B cell (primary cell): ENCODE measurements at regions not wholly inside any gene's neighbourhood (a gene's known extent, or its start where the extent isn't known, plus 50 kb on each side); places are given as distances from the start of the nearest gene placed in this dataset.

Experiments used
- ATAC-seq: fragments of 200-7000 bp; cut with Tn5 transposase; one replicate; pipeline ENCODE4 v1.10.0; 2021; ENCODE audit warnings: low read depth, mild to moderate bottlenecking, moderate number of reproducible peaks, moderate library complexity
- CTCF ChIA-PET: fragments of 350-600 bp; sonication (Branson Sonifier 250); formaldehyde crosslinking; loops from one replicate; lab custom pipeline; 2021; ENCODE audit warnings: antibody characterized with exemption, inconsistent platforms; lab: Charles Lee
- POLR2A ChIA-PET: fragments of 350-600 bp; sonication (Branson Sonifier 250); formaldehyde crosslinking; loops from one replicate; lab custom pipeline; 2021; ENCODE audit warnings: antibody characterized with exemption; lab: Charles Lee
- DNase-seq: peaks from one replicate; pipeline ENCODE4 v3.0.0; 2013
- H2AFZ ChIP-seq: 2 replicates; pipeline ENCODE4 v1.6.1; 2012; ENCODE audit warnings: mild to moderate bottlenecking, low read depth, low read length; ENCODE audit not compliant: insufficient read depth, poor library complexity, severe bottlenecking
- H3K27ac ChIP-seq, 2 donors: 1 replicate in 1 of 2; 2 replicates in 1 of 2; pipeline ENCODE4 v1.5.1; 2012 to 2013; ENCODE audit warnings: low read length in 2 of 2, mild to moderate bottlenecking in 2 of 2, moderate library complexity in 1 of 2
- H3K27me3 ChIP-seq, 4 experiments: fragments of 200-600 bp in 1 of 4; sonication (generic) in 1 of 4; replicated peaks in 1 of 4; 1 replicate in 2 of 4; 2 replicates in 2 of 4; pipeline versions ENCODE4 v1.6.1 to v1.7.0; 2013 to 2016; ENCODE audit warnings: low read length in 3 of 4, mild to moderate bottlenecking in 2 of 4, mixed read lengths in 1 of 4, moderate library complexity in 1 of 4; ENCODE audit not compliant: insufficient read depth in 4 of 4, control insufficient read depth in 3 of 4; ENCODE audit errors: control extremely low read depth in 1 of 4
- H3K36me3 ChIP-seq, 2 experiments: replicated peaks in 1 of 2; 1 replicate in 1 of 2; 2 replicates in 1 of 2; pipeline versions ENCODE4 v1.6.1 to v1.7.1; 2013; ENCODE audit warnings: low read length in 1 of 2; ENCODE audit not compliant: insufficient read depth in 2 of 2, control insufficient read depth in 1 of 2; ENCODE audit errors: control extremely low read depth in 1 of 2, extremely low read depth in 1 of 2
- H3K4me1 ChIP-seq, 2 donors: fragments of 200-600 bp in 1 of 2; sonication (generic) in 1 of 2; 1 replicate in 1 of 2; 2 replicates in 1 of 2; pipeline versions ENCODE4 v1.5.1 to v1.6.1; 2013 to 2017; ENCODE audit warnings: low read length in 2 of 2; ENCODE audit not compliant: control insufficient read depth in 2 of 2, insufficient read depth in 2 of 2
- H3K4me2 ChIP-seq: replicated peaks from 2 replicates; pipeline ENCODE3; 2012; ENCODE audit warnings: mild to moderate bottlenecking, low read depth, low read length; ENCODE audit not compliant: poor library complexity, severe bottlenecking
- H3K4me3 ChIP-seq, 5 experiments: fragments of 200-600 bp in 1 of 5; sonication (generic) in 1 of 5; 1 replicate in 3 of 5; 2 replicates in 2 of 5; pipeline versions ENCODE4 v1.5.1 to v1.7.0; 2011 to 2016; ENCODE audit warnings: low read length in 4 of 5, mild to moderate bottlenecking in 4 of 5, low read depth in 2 of 5, control low read depth in 1 of 5, moderate library complexity in 1 of 5; ENCODE audit not compliant: insufficient read depth in 1 of 5; ENCODE audit errors: control extremely low read depth in 1 of 5, extremely low read depth in 1 of 5
- H3K79me2 ChIP-seq: fragments of 200-600 bp; sonication (generic); one replicate; pipeline ENCODE4 v1.6.0; 2016; ENCODE audit warnings: low read length; ENCODE audit not compliant: control insufficient read depth, insufficient read depth
- H3K9ac ChIP-seq: fragments of 200-600 bp; sonication (generic); 2 replicates; pipeline ENCODE4 v1.6.1; 2017; ENCODE audit warnings: mild to moderate bottlenecking, low read length, moderate library complexity
- H3K9me3 ChIP-seq, 3 donors: one replicate each; pipeline versions ENCODE4 v1.6.1 to v1.7.1; 2013; ENCODE audit warnings: low read length in 2 of 3; ENCODE audit not compliant: control insufficient read depth in 2 of 3, insufficient read depth in 1 of 3; ENCODE audit errors: control extremely low read depth in 1 of 3
- H4K20me1 ChIP-seq: 2 replicates; pipeline ENCODE4 v1.6.0; 2012; ENCODE audit warnings: mild to moderate bottlenecking, low read length; ENCODE audit not compliant: insufficient read depth, control insufficient read depth, poor library complexity, severe bottlenecking
- H3K27ac Mint-ChIP-seq: one replicate; pipeline ENCODE4 v1.8.0; 2021; ENCODE audit warnings: mixed read lengths
- H3K27me3 Mint-ChIP-seq: one replicate; pipeline ENCODE4 v1.8.0; 2021; ENCODE audit warnings: mixed read lengths
- H3K4me1 Mint-ChIP-seq: one replicate; pipeline ENCODE4 v1.8.0; 2021; ENCODE audit warnings: mixed read lengths
- H3K4me3 Mint-ChIP-seq: one replicate; pipeline ENCODE4 v1.8.0; 2021; ENCODE audit warnings: mixed read lengths
- H3K9me3 Mint-ChIP-seq: one replicate; pipeline ENCODE4 v1.8.0; 2022; ENCODE audit warnings: mixed read lengths; ENCODE audit not compliant: insufficient read depth
- CTCF ChIP-seq: fragments of 200-600 bp; IDR thresholded peaks from one replicate; pipeline ENCODE4 v1.8.0; 2022; ENCODE audit warnings: antibody characterized with exemption, mild to moderate bottlenecking
- EZH2 ChIP-seq: IDR thresholded peaks from 2 replicates; pipeline ENCODE4 v1.6.1; 2012; ENCODE audit warnings: borderline replicate concordance, low read depth, mild to moderate bottlenecking, moderate library complexity, low read length; ENCODE audit not compliant: insufficient read depth, poor library complexity, severe bottlenecking
- WGBS: methylation state at CpG from one replicate; pipeline ENCODE4 v1.1.5; 2013; ENCODE audit warnings: missing lambda C conversion rate; ENCODE audit not compliant: insufficient coverage; 5-methylcytosine and 5-hydroxymethylcytosine counted together
- intact Hi-C: fragments of 100-400 bp; cut with micrococcal nuclease; formaldehyde crosslinking; loops from one replicate; pipeline ENCODE4 v1.10.0; 2022

DNA sequence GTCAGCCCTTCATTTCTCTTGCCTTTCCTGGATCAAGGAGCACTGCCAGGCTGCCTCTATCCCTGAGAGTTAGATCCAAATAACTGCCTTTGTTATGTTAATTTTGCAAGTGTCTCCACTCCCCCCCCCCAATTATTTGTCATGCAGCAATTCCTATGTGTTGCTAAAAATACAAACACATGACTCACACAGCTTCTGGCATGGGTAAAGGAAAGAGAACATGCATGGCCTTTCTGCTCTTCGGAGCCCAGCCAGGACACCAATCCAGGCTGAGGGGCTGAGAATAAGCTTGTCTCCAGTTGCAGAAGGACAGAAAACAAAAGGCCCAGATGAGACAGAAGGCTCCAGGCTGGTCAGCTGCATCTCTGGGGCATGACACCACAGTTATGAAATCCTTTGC lies 148.0 kb upstream of the TNRC6C start:
- Histone ChIP-seq H3K4me3 (no peak overlapping the region), H2AFZ (no peak overlapping the region), H4K20me1 (no peaks in the 10 kb centered on the region), H3K4me1 (no peaks in the 10 kb centered on the region), H3K9ac (no peak overlapping the region), H3K79me2 (no peaks in the 10 kb centered on the region), H3K27ac (no peak overlapping the region), H3K27me3 (peaks cover 0 to 4% (median 1%) of the 10 kb centered on the region in 4 experiments), H3K9me3 (peaks cover 0 to 5% (median 0%) of the 10 kb centered on the region in 3 donors), H3K36me3 (no peaks in the 10 kb centered on the region), H3K4me2 (no peak overlapping the region)
- intact Hi-C loops: no loop called here
- WGBS: 100% methylated on average over 1 of the region's 1 CpG
- Mint-ChIP-seq H3K4me1 (no peaks in the 10 kb centered on the region), H3K9me3 (no peaks in the 10 kb centered on the region), H3K27me3 (peaks cover 6% of the 10 kb centered on the region), H3K27ac (no peak overlapping the region), H3K4me3 (no peak overlapping the region)
- ChIA-PET CTCF (interaction anchor here (0.7 kb wide), 1 partner anchor 19 kb away, joined by 6 read pairs; no protein-coding TSS in a partner anchor), POLR2A (no interaction called here)
- TF ChIP-seq EZH2 (no peak), CTCF (no peak)
- DNase-seq (no peak), ATAC-seq (no peak)

GRCh38 chr17:77811521-77811920 lies 147.0 kb upstream of the TNRC6C start:
- POLR2A ChIA-PET: no interaction called here
- H3K4me2 ChIP-seq: no peak overlapping the region
- H2AFZ ChIP-seq: no peak overlapping the region
- ATAC-seq (no peak), DNase-seq (no peak)
- no peak overlapping the region for H3K27ac Mint-ChIP-seq
- peaks cover 6% of the 10 kb centered on the region for H3K27me3 Mint-ChIP-seq
- intact Hi-C loops: no loop called here
- H3K79me2 ChIP-seq: no peaks in the 10 kb centered on the region
- H3K4me1 ChIP-seq: no peaks in the 10 kb centered on the region
- H3K9me3 ChIP-seq: peaks cover 0 to 5% (median 0%) of the 10 kb centered on the region in 3 donors
- WGBS: 56% methylated on average over 2 of the region's 6 CpGs
- H3K4me1 Mint-ChIP-seq: no peaks in the 10 kb centered on the region
- no peak overlapping the region for H3K4me3 Mint-ChIP-seq
- no peaks in the 10 kb centered on the region for H4K20me1 ChIP-seq
- H3K9me3 Mint-ChIP-seq: no peaks in the 10 kb centered on the region
- no peak overlapping the region for H3K4me3 ChIP-seq
- peaks cover 0 to 4% (median 1%) of the 10 kb centered on the region in 4 experiments for H3K27me3 ChIP-seq
- CTCF ChIA-PET: interaction anchor here (1.6 kb wide), 1 partner anchor 16 kb away, joined by 3 read pairs; no protein-coding TSS in a partner anchor
- no peaks in the 10 kb centered on the region for H3K36me3 ChIP-seq
- H3K27ac ChIP-seq: no peak overlapping the region
- H3K9ac ChIP-seq: no peak overlapping the region
- TF ChIP-seq CTCF: no peak
- no peak for TF ChIP-seq EZH2
